PC-9 (cell line): ENCODE measurements at regions not wholly inside any gene's neighbourhood (a gene's known extent, or its start where the extent isn't known, plus 50 kb on each side); places are given as distances from the start of the nearest gene placed in this dataset.

Source experiments
- CTCF ChIP-seq: fragments of 200-600 bp; sonication (generic); conservative IDR thresholded peaks from 2 replicates; pipeline ENCODE4 v1.6.1; 2017; ENCODE audit warnings: mixed run types, antibody characterized with exemption, mild to moderate bottlenecking, moderate library complexity
- EZH2 ChIP-seq: fragments of 200-600 bp; sonication (generic); IDR thresholded peaks from 2 replicates; pipeline ENCODE4 v1.8.0; 2017; ENCODE audit warnings: antibody characterized with exemption, low read depth

DNA sequence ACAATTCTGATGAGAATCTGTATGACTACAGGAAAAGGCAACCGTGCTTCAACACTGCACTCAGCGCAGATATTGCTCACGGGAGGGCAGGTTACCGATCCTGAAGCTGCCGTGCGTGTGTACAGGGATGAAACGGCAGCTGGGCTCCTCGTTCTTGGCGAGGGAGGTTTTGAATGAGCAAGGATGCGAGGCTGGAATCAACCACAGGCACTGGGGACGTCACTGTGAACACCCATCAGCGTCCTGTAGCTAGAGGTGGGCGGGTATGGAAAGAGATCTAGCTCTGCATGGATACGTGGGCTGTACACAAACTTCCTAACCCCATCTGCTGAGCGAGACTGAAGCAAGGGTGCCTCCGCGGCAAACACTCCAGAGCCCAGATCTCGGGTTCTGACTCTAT lies 84.3 kb upstream of the COL5A1 start:
- TF ChIP-seq CTCF (no peak), EZH2 (no peak)
